H1 (cell line): ENCODE measurements at regions not wholly inside any gene's neighbourhood (a gene's known extent, or its start where the extent isn't known, plus 50 kb on each side); places are given as distances from the start of the nearest gene placed in this dataset.
A peak's percentile ranks its signal among the peaks of the same experiment; 100 is the strongest.

Experiments used
- CTCF ChIA-PET: fragments of 300-600 bp; sonication (Branson Sonifier 250); formaldehyde crosslinking; loops from one replicate; lab custom pipeline; 2021; ENCODE audit not compliant: partially characterized antibody; lab: Charles Lee
- POLR2A ChIA-PET: fragments of 300-600 bp; sonication (Branson Sonifier 250); formaldehyde crosslinking; loops from one replicate; lab custom pipeline; 2021; ENCODE audit warnings: inconsistent platforms; ENCODE audit not compliant: partially characterized antibody; lab: Charles Lee
- DNase-seq, 2 experiments: peaks; one replicate each; pipeline versions ENCODE4 v3.0.0 to v3.0.0-alpha.2; 2010 to 2022; ENCODE audit warnings: low spot score in 2 of 2, low read depth in 1 of 2, mixed read lengths in 1 of 2
- FAIRE-seq: peaks from 2 replicates; lab custom pipeline; 2011; peaks lifted over from hg19 to GRCh38; lab: Jason Lieb, UNC
- H2AFZ ChIP-seq: 2 replicates; pipeline ENCODE4 v1.8.1; 2012; ENCODE audit warnings: low read length, inconsistent platforms
- H2AK5ac ChIP-seq: 2 replicates; pipeline ENCODE4 v1.6.1; 2013; ENCODE audit warnings: low read depth, low read length
- H2BK120ac ChIP-seq: replicated peaks from 2 replicates; pipeline ENCODE3; 2013; ENCODE audit warnings: low read depth, low read length, inconsistent platforms
- H2BK12ac ChIP-seq: 2 replicates; pipeline ENCODE4 v1.6.1; 2013; ENCODE audit warnings: low read depth, low read length
- H2BK15ac ChIP-seq: 2 replicates; pipeline ENCODE4 v1.6.1; 2013; ENCODE audit warnings: low read length
- H2BK20ac ChIP-seq: 2 replicates; pipeline ENCODE4 v1.6.1; 2013; ENCODE audit warnings: low read length
- H2BK5ac ChIP-seq: 2 replicates; pipeline ENCODE4 v1.6.1; 2013; ENCODE audit warnings: low read depth, low read length
- H3K14ac ChIP-seq: 2 replicates; pipeline ENCODE4 v1.6.1; 2013; ENCODE audit warnings: inconsistent platforms; ENCODE audit not compliant: insufficient read length
- H3K18ac ChIP-seq: 2 replicates; pipeline ENCODE4 v1.6.1; 2013; ENCODE audit warnings: low read length; ENCODE audit errors: extremely low read depth
- H3K23ac ChIP-seq: 2 replicates; pipeline ENCODE4 v1.6.1; 2013; ENCODE audit warnings: inconsistent platforms; ENCODE audit not compliant: insufficient read length
- H3K23me2 ChIP-seq: 2 replicates; pipeline ENCODE4 v1.6.1; 2013; ENCODE audit warnings: low read depth, low read length
- H3K27ac ChIP-seq: 2 replicates; pipeline ENCODE4 v1.6.1; 2011; ENCODE audit warnings: low read depth, low read length, inconsistent platforms
- H3K27me3 ChIP-seq, 4 experiments: replicated peaks in 1 of 4; 1 replicate in 1 of 4; 2 replicates in 3 of 4; pipeline versions ENCODE4 v1.6.1 to v1.8.1; 2011 to 2013; ENCODE audit warnings: low read length in 3 of 4, mild to moderate bottlenecking in 3 of 4, inconsistent platforms in 2 of 4, mixed read lengths in 2 of 4, moderate library complexity in 1 of 4; ENCODE audit not compliant: control insufficient read depth in 3 of 4, insufficient read depth in 3 of 4; ENCODE audit errors: extremely low read depth in 1 of 4
- H3K36me3 ChIP-seq, 4 experiments: 2 replicates each; pipeline versions ENCODE4 v1.6.1 to v1.8.1; 2011 to 2013; ENCODE audit warnings: mild to moderate bottlenecking in 4 of 4, low read length in 3 of 4, moderate library complexity in 2 of 4, control low read depth in 1 of 4, inconsistent platforms in 1 of 4; ENCODE audit not compliant: insufficient read depth in 4 of 4, control insufficient read depth in 2 of 4
- H3K4ac ChIP-seq: replicated peaks from 2 replicates; pipeline ENCODE3; 2013; ENCODE audit warnings: low read length, low read depth, mixed read lengths, inconsistent platforms; ENCODE audit not compliant: insufficient read length
- H3K4me1 ChIP-seq, 4 experiments: replicated peaks in 1 of 4; 1 replicate in 1 of 4; 2 replicates in 3 of 4; pipeline versions ENCODE4 v1.6.1 to v1.8.1; 2011 to 2013; ENCODE audit warnings: low read length in 3 of 4, inconsistent platforms in 2 of 4, mixed read lengths in 1 of 4; ENCODE audit not compliant: insufficient read depth in 4 of 4, control insufficient read depth in 3 of 4
- H3K4me2 ChIP-seq, 2 experiments: 2 replicates each; pipeline versions ENCODE4 v1.6.1 to v1.8.1; 2011 to 2013; ENCODE audit warnings: low read depth in 2 of 2, low read length in 2 of 2, control low read depth in 1 of 2, inconsistent platforms in 1 of 2, mild to moderate bottlenecking in 1 of 2; ENCODE audit not compliant: insufficient read depth in 1 of 2
- H3K4me3 ChIP-seq, 4 experiments: fragments of 200-600, 300-600 bp in 1 of 4; sonication (generic), shearing (Covaris generic), sonication (Bioruptor Twin) in 1 of 4; 2 replicates each; pipeline versions ENCODE4 v1.5.1 to v1.8.1; 2011 to 2016; ENCODE audit warnings: low read length in 4 of 4, low read depth in 3 of 4, control low read depth in 2 of 4, inconsistent platforms in 2 of 4, mild to moderate bottlenecking in 2 of 4, mixed read lengths in 1 of 4, moderate library complexity in 1 of 4; ENCODE audit not compliant: insufficient read depth in 2 of 4; ENCODE audit errors: extremely low read depth in 1 of 4
- H3K56ac ChIP-seq: replicated peaks from 2 replicates; pipeline ENCODE3; 2013; ENCODE audit warnings: low read depth, mild to moderate bottlenecking, mixed read lengths, low read length, inconsistent platforms; ENCODE audit not compliant: insufficient read length
- H3K79me1 ChIP-seq: 2 replicates; pipeline ENCODE4 v1.6.1; 2013; ENCODE audit warnings: low read depth, low read length, control low read depth
- H3K79me2 ChIP-seq, 2 experiments: 2 replicates each; pipeline versions ENCODE4 v1.6.1 to v1.8.1; 2012 to 2013; ENCODE audit warnings: low read length in 2 of 2, mild to moderate bottlenecking in 2 of 2, inconsistent platforms in 1 of 2; ENCODE audit not compliant: insufficient read depth in 2 of 2, control insufficient read depth in 1 of 2
- H3K9ac ChIP-seq, 4 experiments: replicated peaks in 1 of 4; 1 replicate in 1 of 4; 2 replicates in 3 of 4; pipeline versions ENCODE4 v1.6.1 to v1.8.1; 2011 to 2013; ENCODE audit warnings: low read depth in 3 of 4, low read length in 3 of 4, control low read depth in 2 of 4, mild to moderate bottlenecking in 2 of 4, moderate library complexity in 2 of 4, inconsistent platforms in 1 of 4; ENCODE audit errors: extremely low read depth in 1 of 4
- H3K9me3 ChIP-seq, 2 experiments: 2 replicates each; pipeline versions ENCODE4 v1.6.1 to v1.8.1; 2012 to 2013; ENCODE audit warnings: mild to moderate bottlenecking in 2 of 2, moderate library complexity in 2 of 2, control low read depth in 1 of 2, inconsistent platforms in 1 of 2, low read depth in 1 of 2, low read length in 1 of 2, mixed read lengths in 1 of 2; ENCODE audit not compliant: insufficient read depth in 2 of 2
- H4K20me1 ChIP-seq, 2 experiments: replicated peaks in 1 of 2; 2 replicates each; pipeline versions ENCODE3 to v1.8.1; 2011 to 2013; ENCODE audit warnings: inconsistent platforms in 2 of 2, low read length in 2 of 2, mild to moderate bottlenecking in 1 of 2; ENCODE audit not compliant: insufficient read depth in 2 of 2, control insufficient read depth in 1 of 2
- H4K5ac ChIP-seq: 2 replicates; pipeline ENCODE4 v1.6.1; 2013; ENCODE audit warnings: low read length, low read depth, mixed read lengths, inconsistent platforms; ENCODE audit not compliant: insufficient read length
- H4K8ac ChIP-seq: 2 replicates; pipeline ENCODE4 v1.8.0; 2013; ENCODE audit warnings: mild to moderate bottlenecking, moderate library complexity, low read length, inconsistent platforms; ENCODE audit not compliant: insufficient read depth; ENCODE audit errors: extremely low read depth
- H4K91ac ChIP-seq: replicated peaks from 2 replicates; pipeline ENCODE3; 2013; ENCODE audit warnings: low read length, mixed read lengths, inconsistent platforms; ENCODE audit not compliant: insufficient read length
- BACH1 ChIP-seq: IDR thresholded peaks from 2 replicates; pipeline ENCODE4 v1.6.1; 2012; ENCODE audit warnings: low read length, improper control_type of control experiment
- CBX8 ChIP-seq: fragments of 300-800, 300-1000 bp; sonication (generic); IDR thresholded peaks from 2 replicates; pipeline ENCODE4 v1.7.1; 2016; ENCODE audit warnings: low read depth, low read length, borderline replicate concordance
- JUN ChIP-seq: IDR thresholded peaks from 2 replicates; pipeline ENCODE4 v1.6.1; 2011; ENCODE audit warnings: low read depth, mild to moderate bottlenecking, improper control_type of control experiment, low read length
- NRF1 ChIP-seq: IDR thresholded peaks from 2 replicates; pipeline ENCODE4 v1.6.1; 2011; ENCODE audit warnings: mild to moderate bottlenecking, low read depth, low read length, improper control_type of control experiment
- SRF ChIP-seq: IDR thresholded peaks from 2 replicates; pipeline ENCODE4 v1.6.1; 2011; ENCODE audit warnings: mild to moderate bottlenecking, low read depth, low read length, moderate library complexity
- TBP ChIP-seq: IDR thresholded peaks from 2 replicates; pipeline ENCODE4 v1.6.1; 2011; ENCODE audit warnings: low read depth, low read length, improper control_type of control experiment
- TCF12 ChIP-seq: IDR thresholded peaks from 2 replicates; pipeline ENCODE4 v1.6.1; 2011; ENCODE audit warnings: low read depth, mild to moderate bottlenecking, low read length
- ZNF274 ChIP-seq: IDR thresholded peaks from 2 replicates; pipeline ENCODE4 v1.7.0; 2012; ENCODE audit warnings: low read length, borderline replicate concordance; ENCODE audit errors: extremely low read depth
- WGBS, 2 experiments: shearing (Covaris generic) in 1 of 2; methylation state at CpG; one replicate each; pipeline versions ENCODE4 v1.1.6 to v1.1.7; 2013 to 2015; ENCODE audit warnings: low lambda C conversion rate in 2 of 2, mixed read lengths in 2 of 2, inconsistent platforms in 1 of 2, low coverage in 1 of 2, missing lambda C conversion rate in 1 of 2; ENCODE audit not compliant: insufficient replicate concordance in 2 of 2, insufficient coverage in 1 of 2, insufficient read length in 1 of 2; ENCODE audit errors: extremely low coverage in 1 of 2, missing lambda C conversion rate in 1 of 2; 5-methylcytosine and 5-hydroxymethylcytosine counted together

DNA sequence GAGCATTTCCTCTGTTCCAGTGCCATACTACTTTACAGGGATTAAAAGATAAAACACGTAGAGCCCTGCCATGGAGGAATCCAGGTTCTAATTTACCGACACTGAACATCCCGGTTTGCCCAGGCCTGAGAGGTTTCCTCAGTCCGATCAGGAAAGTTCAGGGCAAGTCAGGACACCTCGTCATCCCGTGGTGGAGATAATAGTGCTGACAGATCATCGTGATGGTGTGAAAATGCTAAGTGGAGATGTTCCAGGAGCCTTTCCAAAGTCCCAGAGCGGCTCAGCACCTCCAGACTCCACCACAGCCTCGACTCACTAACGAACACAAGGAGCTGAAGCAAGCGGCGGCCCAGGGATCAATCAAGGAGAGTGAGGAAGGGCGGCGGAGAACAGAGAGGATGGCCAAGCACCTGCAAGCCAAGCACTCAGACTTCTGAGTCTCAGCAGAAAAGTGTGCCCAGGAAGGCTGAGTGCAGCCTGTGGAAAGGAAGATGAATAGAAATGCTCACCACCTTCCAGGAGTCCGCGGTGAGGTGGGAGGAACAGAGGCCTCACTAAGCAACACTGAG lies 103.7 kb upstream of the VWC2 start:
- Histone ChIP-seq H2BK5ac (no peak overlapping the region), H3K4me3 (no peak overlapping the region), H2AK5ac (no peak overlapping the region), H2BK20ac (no peak overlapping the region), H3K18ac (no peak overlapping the region), H3K23ac (no peak overlapping the region), H3K4me1 (peaks cover 0 to 4% (median under 1%) of the 10 kb centered on the region in 4 experiments; a peak in 1 of 7 replicates), H3K9ac (no peak overlapping the region), H3K4me2 (no peak overlapping the region), H4K8ac (no peak overlapping the region), H2BK120ac (no peak overlapping the region), H2BK12ac (no peak overlapping the region), H4K91ac (no peak overlapping the region), H3K79me2 (no peaks in the 10 kb centered on the region), H3K79me1 (no peaks in the 10 kb centered on the region), H3K4ac (no peak overlapping the region), H4K20me1 (no peaks in the 10 kb centered on the region), H3K27ac (no peak overlapping the region), H3K14ac (no peak overlapping the region), H3K23me2 (no peaks in the 10 kb centered on the region), H3K36me3 (no peaks in the 10 kb centered on the region), H2AFZ (peak overlapping the region; percentile 42), H3K27me3 (no peaks in the 10 kb centered on the region), H2BK15ac (no peak overlapping the region), H3K56ac (no peak overlapping the region), H4K5ac (no peak overlapping the region), H3K9me3 (no peaks in the 10 kb centered on the region)
- CTCF ChIA-PET: interaction anchor here (1.1 kb wide), 1 partner anchor 26 kb away, joined by 3 read pairs; no protein-coding TSS in a partner anchor
- DNase-seq: no peak
- 91% methylated on average over 16 of the region's 16 CpGs; no CpG with 5 or more reads in 1 of the 2 experiments for WGBS, 2 experiments
- no peak for TF ChIP-seq TCF12
- no peak for TF ChIP-seq NRF1
- no peak for TF ChIP-seq JUN
- no peak for TF ChIP-seq ZNF274
- no peak for TF ChIP-seq BACH1
- TF ChIP-seq CBX8: no peak
- TF ChIP-seq SRF: no peak
- TF ChIP-seq TBP: no peak
- POLR2A ChIA-PET: no interaction called here
- no peak for FAIRE-seq
